GM12878 (cell line): ENCODE measurements at regions not wholly inside any gene's neighbourhood (a gene's known extent, or its start where the extent isn't known, plus 50 kb on each side); places are given as distances from the start of the nearest gene placed in this dataset.

Experiments used
- ATAC-seq: fragments of 200-7000 bp; cut with Tn5 transposase; 3 replicates; pipeline ENCODE4 v1.9.1; 2020; ENCODE audit warnings: mild to moderate bottlenecking, moderate library complexity
- BruUV-seq: library from RNA; stranded (reverse); fragments of 400-500 nt; replicated peaks from 2 replicates; lab custom pipeline; 2021; lab: Mats Ljungman, UMichigan
- CTCF ChIA-PET: fragments of 300-600 bp; sonication (Branson Sonifier 250); formaldehyde crosslinking; extraction: SDS; loops from one replicate; lab custom pipeline; 2021; ENCODE audit warnings: inconsistent platforms; lab: Yijun Ruan, JAX
- POLR2A ChIA-PET: fragments of 350-600 bp; formaldehyde crosslinking; extraction: SDS; loops from one replicate; lab custom pipeline; 2021; ENCODE audit warnings: inconsistent platforms; lab: Charles Lee
- RAD21 ChIA-PET: fragments of 300-600 bp; sonication (Branson Sonifier 250); formaldehyde crosslinking; loops from one replicate; lab custom pipeline; 2023; ENCODE audit warnings: antibody characterized with exemption; ENCODE audit not compliant: unreplicated experiment; lab: Charles Lee
- SMC1A ChIA-PET: fragments of 300-600 bp; sonication (Branson Sonifier 250); formaldehyde crosslinking; loops from one replicate; lab custom pipeline; 2023; ENCODE audit not compliant: unreplicated experiment, uncharacterized antibody; lab: Charles Lee
- DNase-seq: peaks from one replicate; pipeline ENCODE4 v3.0.0-alpha.2; 2011; ENCODE audit warnings: low read depth, low spot score
- FAIRE-seq: peaks from 3 replicates; lab custom pipeline; 2011; peaks lifted over from hg19 to GRCh38; lab: Jason Lieb, UNC
- H2AFZ ChIP-seq: 2 replicates; pipeline ENCODE4 v1.6.0; 2011; ENCODE audit warnings: low read depth, low read length, control low read depth; ENCODE audit not compliant: control insufficient read depth
- H3K27ac ChIP-seq: 2 replicates; pipeline ENCODE4 v1.5.1; 2011; ENCODE audit warnings: control low read depth; ENCODE audit not compliant: control insufficient read depth, insufficient read depth
- H3K27me3 ChIP-seq, 2 experiments: replicated peaks in 1 of 2; 2 replicates each; pipeline versions ENCODE4 v1.6.0 to v1.6.1; 2011; ENCODE audit warnings: low read length in 1 of 2; ENCODE audit not compliant: control insufficient read depth in 2 of 2, insufficient read depth in 2 of 2
- H3K36me3 ChIP-seq, 2 experiments: 2 replicates each; pipeline ENCODE4 v1.5.1; 2011; ENCODE audit warnings: low read length in 1 of 2; ENCODE audit not compliant: control insufficient read depth in 2 of 2, insufficient read depth in 2 of 2
- H3K4me1 ChIP-seq: 2 replicates; pipeline ENCODE4 v1.6.1; 2011; ENCODE audit warnings: mild to moderate bottlenecking, low read length, moderate library complexity, mixed read lengths; ENCODE audit not compliant: control insufficient read depth, insufficient read depth
- H3K4me2 ChIP-seq: 2 replicates; pipeline ENCODE4 v1.6.0; 2011; ENCODE audit warnings: control low read depth; ENCODE audit not compliant: control insufficient read depth, insufficient read depth
- H3K4me3 ChIP-seq: fragments of 200-600 bp; sonication (generic); 2 replicates; pipeline ENCODE4 v1.5.1; 2016
- H3K79me2 ChIP-seq: 2 replicates; pipeline ENCODE4 v1.6.0; 2011; ENCODE audit warnings: low read length; ENCODE audit not compliant: control insufficient read depth, insufficient read depth
- H3K9ac ChIP-seq: 2 replicates; pipeline ENCODE4 v1.8.0; 2011; ENCODE audit warnings: low read length, control low read depth, mixed read lengths; ENCODE audit not compliant: control insufficient read depth, insufficient read depth
- H3K9me3 ChIP-seq: replicated peaks from 3 replicates; pipeline ENCODE4 v1.5.1; 2011; ENCODE audit warnings: mild to moderate bottlenecking, low read length; ENCODE audit not compliant: control insufficient read depth, insufficient read depth
- H4K20me1 ChIP-seq: 2 replicates; pipeline ENCODE4 v1.6.0; 2011; ENCODE audit not compliant: control insufficient read depth, insufficient read depth
- BMI1 ChIP-seq: fragments of 450-650 bp; IDR thresholded peaks from 2 replicates; pipeline ENCODE4 v1.6.1; 2016; ENCODE audit warnings: mild to moderate bottlenecking, moderate library complexity, borderline replicate concordance
- EZH2 ChIP-seq: IDR thresholded peaks from 2 replicates; pipeline ENCODE4 v1.6.1; 2012; ENCODE audit warnings: low read depth, mild to moderate bottlenecking, control low read depth, inconsistent platforms, low read length, borderline replicate concordance; ENCODE audit not compliant: control insufficient read depth
- NR2C2 ChIP-seq: IDR thresholded peaks from 2 replicates; pipeline ENCODE4 v1.6.1; 2011; ENCODE audit warnings: borderline replicate concordance, low read depth; ENCODE audit not compliant: control insufficient read depth, insufficient read length
- PKNOX1 ChIP-seq: fragments of 450-650 bp; IDR thresholded peaks from 2 replicates; pipeline ENCODE4 v1.6.1; 2016; ENCODE audit warnings: mild to moderate bottlenecking
- POLR2A ChIP-seq: IDR thresholded peaks from 2 replicates; pipeline ENCODE4 v1.6.1; 2011; ENCODE audit warnings: low read depth, mild to moderate bottlenecking, low read length
- RELB ChIP-seq: fragments of 450-650 bp; IDR thresholded peaks from 2 replicates; pipeline ENCODE4 v1.6.1; 2017; ENCODE audit warnings: low read depth, mild to moderate bottlenecking, moderate library complexity
- SMAD1 ChIP-seq: fragments of 450-650 bp; IDR thresholded peaks from 2 replicates; pipeline ENCODE4 v1.6.1; 2018; ENCODE audit warnings: mild to moderate bottlenecking, low read depth; ENCODE audit not compliant: partially characterized antibody
- STAT1 ChIP-seq: fragments of 450-650 bp; conservative IDR thresholded peaks from 2 replicates; pipeline ENCODE4 v1.6.1; 2014; ENCODE audit warnings: antibody characterized with exemption, mild to moderate bottlenecking
- TCF12 ChIP-seq: IDR thresholded peaks from 2 replicates; pipeline ENCODE4 v1.6.1; 2011; ENCODE audit warnings: low read depth, mild to moderate bottlenecking, low read length
- ZBTB40 ChIP-seq: fragments of 450-650 bp; IDR thresholded peaks from 2 replicates; pipeline ENCODE4 v1.6.1; 2016; ENCODE audit warnings: mild to moderate bottlenecking, moderate library complexity, borderline replicate concordance
- ZNF217 ChIP-seq: fragments of 450-650 bp; IDR thresholded peaks from 2 replicates; pipeline ENCODE4 v1.6.1; 2017; ENCODE audit warnings: antibody characterized with exemption, mild to moderate bottlenecking
- ZZZ3 ChIP-seq: IDR thresholded peaks from 2 replicates; pipeline ENCODE4 v1.6.1; 2011; ENCODE audit warnings: low read depth; ENCODE audit not compliant: control insufficient read depth, insufficient read length
- WGBS: methylation state at CpG from one replicate; pipeline ENCODE4 v1.1.6; 2016; ENCODE audit warnings: low lambda C conversion rate; ENCODE audit not compliant: insufficient replicate concordance, insufficient coverage; ENCODE audit errors: missing lambda C conversion rate; 5-methylcytosine and 5-hydroxymethylcytosine counted together
- in situ Hi-C: fragments of 300-500 bp; cut with MboI; formaldehyde crosslinking; loops from 9 replicates; pipeline ENCODE4 v1.14.3; 2018; ENCODE audit warnings: mixed read lengths
- intact Hi-C: fragments of 100-400 bp; cut with micrococcal nuclease; formaldehyde crosslinking; loops from one replicate; pipeline ENCODE4 v1.14.2; 2022; ENCODE audit not compliant: unreplicated experiment

GRCh38 chr16:16815641-16816040 is 436.7 kb downstream of the NPIPA7 start:
- TF ChIP-seq NR2C2 (no peak), SMAD1 (no peak), ZZZ3 (no peak), RELB (no peak), POLR2A (no peak), BMI1 (no peak)
- TF ChIP-seq, all 136 proteins: peak for 0
- ChIA-PET RAD21 (no interaction called here), SMC1A (no interaction called here), POLR2A (no interaction called here), CTCF (no interaction called here)
- Histone ChIP-seq H3K79me2 (no peaks in the 10 kb centered on the region), H2AFZ (no peak overlapping the region), H4K20me1 (no peaks in the 10 kb centered on the region), H3K4me1 (no peaks in the 10 kb centered on the region), H3K4me2 (no peak overlapping the region), H3K27ac (no peak overlapping the region), H3K36me3 (no peaks in the 10 kb centered on the region), H3K27me3 (no peaks in the 10 kb centered on the region; a peak in 1 of 4 replicates), H3K4me3 (no peak overlapping the region), H3K9me3 (no peaks in the 10 kb centered on the region; the same call in 2 of the 3 replicates), H3K9ac (no peak overlapping the region)
- in situ Hi-C loops (loop anchor here (25.0 kb wide), 1 partner anchor 228 kb away; no protein-coding TSS in a partner anchor), intact Hi-C loops (no loop called here)
- no TSS peak for BruUV-seq
- DNase-seq = no peak
- ATAC-seq = no peak
- no peak for FAIRE-seq
- 21% methylated on average over 2 of the region's 2 CpGs for WGBS

GRCh38 chr16:16817196-16817595 is 438.3 kb downstream of the NPIPA7 start:
- no peaks in the 10 kb centered on the region; the same call in 2 of the 3 replicates for H3K9me3 ChIP-seq
- H3K36me3 ChIP-seq = no peaks in the 10 kb centered on the region
- WGBS = 0% methylated on average over 2 of the region's 2 CpGs
- in situ Hi-C loops (loop anchor here (25.0 kb wide), 1 partner anchor 230 kb away; no protein-coding TSS in a partner anchor), intact Hi-C loops (no loop called here)
- no peak overlapping the region for H2AFZ ChIP-seq
- H3K9ac ChIP-seq = no peak overlapping the region
- POLR2A ChIA-PET = no interaction called here
- SMC1A ChIA-PET = interaction anchor here (1.1 kb wide), 1 partner anchor 13 kb away, joined by 3 read pairs; no protein-coding TSS in a partner anchor
- no peaks in the 10 kb centered on the region for H4K20me1 ChIP-seq
- BruUV-seq = no TSS peak
- no peak for ATAC-seq
- no peak overlapping the region for H3K4me2 ChIP-seq
- RAD21 ChIA-PET = no interaction called here
- no peak for DNase-seq
- no peak overlapping the region for H3K4me3 ChIP-seq
- FAIRE-seq = no peak
- H3K27ac ChIP-seq = no peak overlapping the region
- CTCF ChIA-PET = no interaction called here
- H3K79me2 ChIP-seq = no peaks in the 10 kb centered on the region
- H3K27me3 ChIP-seq = no peaks in the 10 kb centered on the region
- no peaks in the 10 kb centered on the region for H3K4me1 ChIP-seq
- TF ChIP-seq TCF12 (no peak), EZH2 (no peak), STAT1 (no peak), PKNOX1 (no peak), ZNF217 (no peak), ZBTB40 (no peak)
